SU-DHL-6 (cell line): ENCODE measurements at regions not wholly inside any gene's neighbourhood (a gene's known extent, or its start where the extent isn't known, plus 50 kb on each side); places are given as distances from the start of the nearest gene placed in this dataset.
"Not testable (repeated sequence)": the region's sequence is repeated elsewhere in the genome, so short reads cannot be mapped to it uniquely, and the experiment has no call there.

Source experiments
- EZH2phosphoT487 ChIP-seq: fragments of 200-600 bp; sonication (generic), shearing (Covaris generic); conservative IDR thresholded peaks from 2 replicates; pipeline ENCODE4 v1.6.1; 2018; ENCODE audit warnings: mild to moderate bottlenecking, antibody characterized with exemption, low read length, moderate library complexity, mixed read lengths
- TF ChIP-seq, protein P1 (sequence below): fragments of 200-600 bp; sonication (generic); IDR thresholded peaks from one replicate; pipeline ENCODE4 v1.5.1; 2017; ENCODE audit warnings: antibody characterized with exemption, mild to moderate bottlenecking, low read length, moderate library complexity; ENCODE audit not compliant: insufficient read depth, poor library complexity, severe bottlenecking

DNA sequence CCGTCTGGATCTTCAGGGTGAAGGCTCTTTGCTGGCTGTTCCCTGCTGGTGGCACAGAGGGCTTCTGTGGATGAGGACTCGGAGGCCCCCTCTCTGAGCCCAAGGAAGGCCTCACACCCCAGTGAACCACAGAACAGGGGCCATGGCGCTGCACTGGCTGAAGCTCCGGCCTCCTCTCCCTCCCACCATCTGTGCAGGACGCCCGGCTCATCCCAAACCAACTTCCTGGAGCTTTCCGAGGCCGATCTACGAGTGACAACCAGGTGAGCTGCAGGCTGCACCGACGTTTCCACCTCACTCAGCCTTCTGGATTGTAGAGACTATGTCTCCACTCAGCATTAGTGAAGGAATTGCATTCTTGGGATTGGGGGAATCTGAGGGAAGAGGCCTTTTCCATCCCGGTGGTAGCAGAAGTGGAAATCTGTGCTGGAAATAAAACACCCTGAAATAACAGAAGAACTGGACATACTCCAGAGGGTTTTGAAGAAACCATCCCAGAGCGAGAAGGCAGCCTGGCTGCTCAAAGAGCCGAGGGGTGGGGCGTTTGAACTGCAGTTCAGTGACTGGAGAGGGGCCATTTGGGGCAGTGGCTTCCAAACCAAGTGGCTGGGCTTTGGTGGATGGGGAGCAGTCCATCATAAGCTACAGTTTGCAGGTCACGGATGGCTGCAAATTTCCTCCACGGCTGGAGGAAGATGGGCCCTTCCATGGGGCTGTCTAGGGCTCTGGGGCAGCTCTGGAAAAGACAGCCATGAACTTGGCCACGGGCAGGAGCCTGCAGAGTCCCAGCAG lies 120.7 kb upstream of the ZNF469 start:
- TF ChIP-seq, protein P1, sequence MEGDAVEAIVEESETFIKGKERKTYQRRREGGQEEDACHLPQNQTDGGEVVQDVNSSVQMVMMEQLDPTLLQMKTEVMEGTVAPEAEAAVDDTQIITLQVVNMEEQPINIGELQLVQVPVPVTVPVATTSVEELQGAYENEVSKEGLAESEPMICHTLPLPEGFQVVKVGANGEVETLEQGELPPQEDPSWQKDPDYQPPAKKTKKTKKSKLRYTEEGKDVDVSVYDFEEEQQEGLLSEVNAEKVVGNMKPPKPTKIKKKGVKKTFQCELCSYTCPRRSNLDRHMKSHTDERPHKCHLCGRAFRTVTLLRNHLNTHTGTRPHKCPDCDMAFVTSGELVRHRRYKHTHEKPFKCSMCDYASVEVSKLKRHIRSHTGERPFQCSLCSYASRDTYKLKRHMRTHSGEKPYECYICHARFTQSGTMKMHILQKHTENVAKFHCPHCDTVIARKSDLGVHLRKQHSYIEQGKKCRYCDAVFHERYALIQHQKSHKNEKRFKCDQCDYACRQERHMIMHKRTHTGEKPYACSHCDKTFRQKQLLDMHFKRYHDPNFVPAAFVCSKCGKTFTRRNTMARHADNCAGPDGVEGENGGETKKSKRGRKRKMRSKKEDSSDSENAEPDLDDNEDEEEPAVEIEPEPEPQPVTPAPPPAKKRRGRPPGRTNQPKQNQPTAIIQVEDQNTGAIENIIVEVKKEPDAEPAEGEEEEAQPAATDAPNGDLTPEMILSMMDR = not testable (repeated sequence)
- not testable (repeated sequence) for TF ChIP-seq EZH2phosphoT487
